OCI-M1 (cell line): ENCODE measurements at regions not wholly inside any gene's neighbourhood (a gene's known extent, or its start where the extent isn't known, plus 50 kb on each side); places are given as distances from the start of the nearest gene placed in this dataset.

Experiments
- DNase-seq: peaks from one replicate; lab custom pipeline; 2025; lab: John Stamatoyannopoulos, UW

- no peak for DNase-seq
These were observed 491.5 kb upstream of the TGFBR2 start for GRCh38 chr3:30114918-30115317.

GRCh38 chr3:30122359-30122758 is 484.0 kb upstream of the TGFBR2 start:
- peak; percentile 38 for DNase-seq

- DNase-seq, result no peak
These were observed 483.2 kb upstream of the TGFBR2 start for GRCh38 chr3:30123224-30123623.

GRCh38 chr3:30123755-30124154 is 482.6 kb upstream of the TGFBR2 start:
- DNase-seq, result no peak

GRCh38 chr3:30124435-30125370 is 481.7 kb upstream of the TGFBR2 start:
- no peak for DNase-seq

- DNase-seq, result no peak
These were observed 476.6 kb upstream of the TGFBR2 start for GRCh38 chr3:30129765-30130164.

- no peak for DNase-seq
These were observed 476.0 kb upstream of the TGFBR2 start for GRCh38 chr3:30130391-30130790.

GRCh38 chr3:30131191-30131590 is 475.2 kb upstream of the TGFBR2 start:
- peak; percentile 78 for DNase-seq

GRCh38 chr3:30135190-30135589 is 471.2 kb upstream of the TGFBR2 start:
- DNase-seq, result peak; percentile 8

GRCh38 chr3:30139283-30139682 is 467.1 kb upstream of the TGFBR2 start:
- no peak for DNase-seq

GRCh38 chr3:30140356-30141075 is 465.9 kb upstream of the TGFBR2 start:
- DNase-seq, result no peak

- no peak for DNase-seq
These were observed 465.2 kb upstream of the TGFBR2 start for GRCh38 chr3:30141178-30141581.

GRCh38 chr3:30141927-30142326 is 464.5 kb upstream of the TGFBR2 start:
- DNase-seq, result no peak

- DNase-seq, result no peak
These were observed 463.5 kb upstream of the TGFBR2 start for GRCh38 chr3:30142946-30143345.

GRCh38 chr3:30145281-30145680 is 461.1 kb upstream of the TGFBR2 start:
- DNase-seq, result no peak

- no peak for DNase-seq
These were observed 459.4 kb upstream of the TGFBR2 start for GRCh38 chr3:30146978-30147377.

GRCh38 chr3:30154853-30155252 is 451.5 kb upstream of the TGFBR2 start:
- DNase-seq, result no peak

GRCh38 chr3:30155755-30156154 is 450.6 kb upstream of the TGFBR2 start:
- DNase-seq, result no peak

- DNase-seq, result peak; percentile 22
These were observed 449.6 kb upstream of the TGFBR2 start for GRCh38 chr3:30156586-30157498.

GRCh38 chr3:30161375-30161774 is 445.0 kb upstream of the TGFBR2 start:
- no peak for DNase-seq

GRCh38 chr3:30162579-30162978 is 443.8 kb upstream of the TGFBR2 start:
- no peak for DNase-seq

GRCh38 chr3:30166535-30166934 is 439.9 kb upstream of the TGFBR2 start:
- no peak for DNase-seq
